AG04449 (cell line): ENCODE measurements at regions not wholly inside any gene's neighbourhood (a gene's known extent, or its start where the extent isn't known, plus 50 kb on each side); places are given as distances from the start of the nearest gene placed in this dataset.
"Not testable (repeated sequence)": the region's sequence is repeated elsewhere in the genome, so short reads cannot be mapped to it uniquely, and the experiment has no call there.

ENCODE experiments used
- CTCF ChIA-PET: fragments of 350-600 bp; formaldehyde crosslinking; extraction: SDS; loops from one replicate; lab custom pipeline; 2021; ENCODE audit warnings: antibody characterized with exemption; lab: Yijun Ruan, JAX
- POLR2A ChIA-PET: fragments of 400-600, 350-600 bp; formaldehyde crosslinking; extraction: SDS; loops from one replicate; lab custom pipeline; 2020; ENCODE audit warnings: antibody characterized with exemption, inconsistent platforms; lab: Yijun Ruan, JAX
- DNase-seq: peaks from one replicate; pipeline ENCODE4 v3.0.0-alpha.2; 2010; ENCODE audit warnings: low read depth, low spot score
- H3K4me3 ChIP-seq: 2 replicates; pipeline ENCODE4 v1.5.1; 2011; ENCODE audit warnings: low read depth, mild to moderate bottlenecking, control low read depth, low read length
- CTCF ChIP-seq: IDR thresholded peaks from one replicate; pipeline ENCODE4 v1.5.1; 2011; ENCODE audit warnings: mild to moderate bottlenecking, moderate library complexity, low read length, control low read depth, inconsistent platforms; ENCODE audit not compliant: insufficient read depth; ENCODE audit errors: missing control alignments

GRCh38 chr15:61344293-61344692 is 115.2 kb upstream of the RORA start:
- no peak for TF ChIP-seq CTCF
- POLR2A ChIA-PET, result no interaction called here
- CTCF ChIA-PET, result no interaction called here
- no peak for DNase-seq
- no peak overlapping the region for H3K4me3 ChIP-seq

GRCh38 chr15:61342390-61342789 is 113.3 kb upstream of the RORA start:
- DNase-seq, result no peak
- H3K4me3 ChIP-seq, result no peak overlapping the region
- CTCF ChIA-PET, result no interaction called here
- POLR2A ChIA-PET, result no interaction called here
- no peak for TF ChIP-seq CTCF

- ChIA-PET CTCF (no interaction called here), POLR2A (no interaction called here)
- H3K4me3 ChIP-seq, result no peak overlapping the region
- no peak for DNase-seq
- TF ChIP-seq CTCF, result no peak
Observed at GRCh38 chr15:61339516-61339915, 110.4 kb upstream of the RORA start.

GRCh38 chr15:61337541-61337940 is 108.4 kb upstream of the RORA start:
- TF ChIP-seq CTCF, result no peak
- POLR2A ChIA-PET, result no interaction called here

GRCh38 chr15:61336026-61336638 is 107.0 kb upstream of the RORA start:
- ChIA-PET POLR2A (no interaction called here), CTCF (no interaction called here)
- no peak for DNase-seq
- no peak for TF ChIP-seq CTCF
- no peak overlapping the region for H3K4me3 ChIP-seq

More at GRCh38 chr15:61337541-61337940, 108.4 kb upstream of the RORA start:
- no peak overlapping the region for H3K4me3 ChIP-seq
- DNase-seq, result no peak
- CTCF ChIA-PET, result no interaction called here

- POLR2A ChIA-PET, H3K4me3 ChIP-seq, DNase-seq, CTCF ChIA-PET: not testable (repeated sequence)
Observed at GRCh38 chr15:61334714-61335113, 105.6 kb upstream of the RORA start.

- POLR2A ChIA-PET, result no interaction called here
- DNase-seq, result no peak
- no peak for TF ChIP-seq CTCF
- CTCF ChIA-PET, result no interaction called here
- no peak overlapping the region for H3K4me3 ChIP-seq
Observed at GRCh38 chr15:61331019-61331418, 101.9 kb upstream of the RORA start.
